ENCODE measurements at regions not wholly inside any gene's neighbourhood (a gene's known extent, or its start where the extent isn't known, plus 50 kb on each side); places are given as distances from the start of the nearest gene placed in this dataset.

GRCh38 chr6:104226790-104227446 lies 632.8 kb downstream of the HACE1 start:
- peak in 7 of 58 donors; percentile 1 to 19 (median 3) for DNase-seq

- DNase-seq, result no peak
These were observed 641.6 kb downstream of the HACE1 start for GRCh38 chr6:104218116-104218515.

- DNase-seq, result no peak
These were observed 644.8 kb downstream of the HACE1 start for GRCh38 chr6:104214901-104215300.

- DNase-seq, result no peak
These were observed 646.6 kb downstream of the HACE1 start for GRCh38 chr6:104212977-104213668.

- no peak for DNase-seq
These were observed 652.1 kb downstream of the HACE1 start for GRCh38 chr6:104207635-104208034.

GRCh38 chr6:104201557-104201956 lies 658.2 kb downstream of the HACE1 start:
- no peak for DNase-seq

- no peak for DNase-seq
These were observed 672.1 kb downstream of the HACE1 start for GRCh38 chr6:104187616-104188015.

- no peak for DNase-seq
These were observed 672.9 kb downstream of the HACE1 start for GRCh38 chr6:104186831-104187230.

GRCh38 chr6:104183816-104184435 lies 675.8 kb downstream of the HACE1 start:
- no peak for DNase-seq

GRCh38 chr6:104182811-104183210 lies 676.9 kb downstream of the HACE1 start:
- peak in 7 of 58 donors; percentile 6 to 35 (median 11) for DNase-seq

GRCh38 chr6:104173668-104174067 lies 686.1 kb downstream of the HACE1 start:
- no peak for DNase-seq

GRCh38 chr6:104170401-104170800 lies 689.3 kb downstream of the HACE1 start:
- DNase-seq, result no peak

- DNase-seq, result no peak
These were observed 693.6 kb downstream of the HACE1 start for GRCh38 chr6:104166055-104166668.

GRCh38 chr6:104162036-104162669 lies 697.6 kb downstream of the HACE1 start:
- peak in 2 of 58 donors; percentile 1 to 8 for DNase-seq

GRCh38 chr6:104159045-104159618 lies 700.6 kb downstream of the HACE1 start:
- DNase-seq, result no peak

- no peak for DNase-seq
These were observed 716.0 kb downstream of the HACE1 start for GRCh38 chr6:104143757-104144156.

- DNase-seq, result no peak
These were observed 724.8 kb downstream of the HACE1 start for GRCh38 chr6:104134876-104135275.

GRCh38 chr6:104130343-104130742 lies 729.4 kb downstream of the HACE1 start:
- no peak for DNase-seq

- DNase-seq, result no peak
These were observed 733.3 kb downstream of the HACE1 start for GRCh38 chr6:104126315-104127005.

- DNase-seq, result no peak
These were observed 736.5 kb downstream of the HACE1 start for GRCh38 chr6:104123227-104123626.

GRCh38 chr6:104118274-104118673 lies 741.4 kb downstream of the HACE1 start:
- no peak for DNase-seq

Measured in anterior cingulate cortex (tissue), 58 donors.